B cell (primary cell): ENCODE measurements at regions not wholly inside any gene's neighbourhood (a gene's known extent, or its start where the extent isn't known, plus 50 kb on each side); places are given as distances from the start of the nearest gene placed in this dataset.

ENCODE experiments used
- ATAC-seq: fragments of 200-7000 bp; cut with Tn5 transposase; one replicate; pipeline ENCODE4 v1.10.0; 2021; ENCODE audit warnings: low read depth, mild to moderate bottlenecking, moderate number of reproducible peaks, moderate library complexity
- CTCF ChIA-PET: fragments of 350-600 bp; sonication (Branson Sonifier 250); formaldehyde crosslinking; loops from one replicate; lab custom pipeline; 2021; ENCODE audit warnings: antibody characterized with exemption, inconsistent platforms; lab: Charles Lee
- POLR2A ChIA-PET: fragments of 350-600 bp; sonication (Branson Sonifier 250); formaldehyde crosslinking; loops from one replicate; lab custom pipeline; 2021; ENCODE audit warnings: antibody characterized with exemption; lab: Charles Lee
- DNase-seq: peaks from one replicate; pipeline ENCODE4 v3.0.0; 2013
- H2AFZ ChIP-seq: 2 replicates; pipeline ENCODE4 v1.6.1; 2012; ENCODE audit warnings: mild to moderate bottlenecking, low read depth, low read length; ENCODE audit not compliant: insufficient read depth, poor library complexity, severe bottlenecking
- H3K27ac ChIP-seq, 2 donors: 1 replicate in 1 of 2; 2 replicates in 1 of 2; pipeline ENCODE4 v1.5.1; 2012 to 2013; ENCODE audit warnings: low read length in 2 of 2, mild to moderate bottlenecking in 2 of 2, moderate library complexity in 1 of 2
- H3K27me3 ChIP-seq, 4 experiments: fragments of 200-600 bp in 1 of 4; sonication (generic) in 1 of 4; replicated peaks in 1 of 4; 1 replicate in 2 of 4; 2 replicates in 2 of 4; pipeline versions ENCODE4 v1.6.1 to v1.7.0; 2013 to 2016; ENCODE audit warnings: low read length in 3 of 4, mild to moderate bottlenecking in 2 of 4, mixed read lengths in 1 of 4, moderate library complexity in 1 of 4; ENCODE audit not compliant: insufficient read depth in 4 of 4, control insufficient read depth in 3 of 4; ENCODE audit errors: control extremely low read depth in 1 of 4
- H3K36me3 ChIP-seq, 2 experiments: replicated peaks in 1 of 2; 1 replicate in 1 of 2; 2 replicates in 1 of 2; pipeline versions ENCODE4 v1.6.1 to v1.7.1; 2013; ENCODE audit warnings: low read length in 1 of 2; ENCODE audit not compliant: insufficient read depth in 2 of 2, control insufficient read depth in 1 of 2; ENCODE audit errors: control extremely low read depth in 1 of 2, extremely low read depth in 1 of 2
- H3K4me1 ChIP-seq, 2 donors: fragments of 200-600 bp in 1 of 2; sonication (generic) in 1 of 2; 1 replicate in 1 of 2; 2 replicates in 1 of 2; pipeline versions ENCODE4 v1.5.1 to v1.6.1; 2013 to 2017; ENCODE audit warnings: low read length in 2 of 2; ENCODE audit not compliant: control insufficient read depth in 2 of 2, insufficient read depth in 2 of 2
- H3K4me2 ChIP-seq: replicated peaks from 2 replicates; pipeline ENCODE3; 2012; ENCODE audit warnings: mild to moderate bottlenecking, low read depth, low read length; ENCODE audit not compliant: poor library complexity, severe bottlenecking
- H3K4me3 ChIP-seq, 5 experiments: fragments of 200-600 bp in 1 of 5; sonication (generic) in 1 of 5; 1 replicate in 3 of 5; 2 replicates in 2 of 5; pipeline versions ENCODE4 v1.5.1 to v1.7.0; 2011 to 2016; ENCODE audit warnings: low read length in 4 of 5, mild to moderate bottlenecking in 4 of 5, low read depth in 2 of 5, control low read depth in 1 of 5, moderate library complexity in 1 of 5; ENCODE audit not compliant: insufficient read depth in 1 of 5; ENCODE audit errors: control extremely low read depth in 1 of 5, extremely low read depth in 1 of 5
- H3K79me2 ChIP-seq: fragments of 200-600 bp; sonication (generic); one replicate; pipeline ENCODE4 v1.6.0; 2016; ENCODE audit warnings: low read length; ENCODE audit not compliant: control insufficient read depth, insufficient read depth
- H3K9ac ChIP-seq: fragments of 200-600 bp; sonication (generic); 2 replicates; pipeline ENCODE4 v1.6.1; 2017; ENCODE audit warnings: mild to moderate bottlenecking, low read length, moderate library complexity
- H3K9me3 ChIP-seq, 3 donors: one replicate each; pipeline versions ENCODE4 v1.6.1 to v1.7.1; 2013; ENCODE audit warnings: low read length in 2 of 3; ENCODE audit not compliant: control insufficient read depth in 2 of 3, insufficient read depth in 1 of 3; ENCODE audit errors: control extremely low read depth in 1 of 3
- H4K20me1 ChIP-seq: 2 replicates; pipeline ENCODE4 v1.6.0; 2012; ENCODE audit warnings: mild to moderate bottlenecking, low read length; ENCODE audit not compliant: insufficient read depth, control insufficient read depth, poor library complexity, severe bottlenecking
- H3K27ac Mint-ChIP-seq: one replicate; pipeline ENCODE4 v1.8.0; 2021; ENCODE audit warnings: mixed read lengths
- H3K27me3 Mint-ChIP-seq: one replicate; pipeline ENCODE4 v1.8.0; 2021; ENCODE audit warnings: mixed read lengths
- H3K4me1 Mint-ChIP-seq: one replicate; pipeline ENCODE4 v1.8.0; 2021; ENCODE audit warnings: mixed read lengths
- H3K4me3 Mint-ChIP-seq: one replicate; pipeline ENCODE4 v1.8.0; 2021; ENCODE audit warnings: mixed read lengths
- H3K9me3 Mint-ChIP-seq: one replicate; pipeline ENCODE4 v1.8.0; 2022; ENCODE audit warnings: mixed read lengths; ENCODE audit not compliant: insufficient read depth
- EZH2 ChIP-seq: IDR thresholded peaks from 2 replicates; pipeline ENCODE4 v1.6.1; 2012; ENCODE audit warnings: borderline replicate concordance, low read depth, mild to moderate bottlenecking, moderate library complexity, low read length; ENCODE audit not compliant: insufficient read depth, poor library complexity, severe bottlenecking
- WGBS: methylation state at CpG from one replicate; pipeline ENCODE4 v1.1.5; 2013; ENCODE audit warnings: missing lambda C conversion rate; ENCODE audit not compliant: insufficient coverage; 5-methylcytosine and 5-hydroxymethylcytosine counted together
- intact Hi-C: fragments of 100-400 bp; cut with micrococcal nuclease; formaldehyde crosslinking; loops from one replicate; pipeline ENCODE4 v1.10.0; 2022
- TF ChIP-seq, protein P1 (sequence below): fragments of 200-600 bp; IDR thresholded peaks from one replicate; pipeline ENCODE4 v1.8.0; 2022; ENCODE audit warnings: antibody characterized with exemption, mild to moderate bottlenecking

GRCh38 chr22:46086577-46087335, 63.6 kb upstream of the PPARA start:
- TF ChIP-seq, protein P1, sequence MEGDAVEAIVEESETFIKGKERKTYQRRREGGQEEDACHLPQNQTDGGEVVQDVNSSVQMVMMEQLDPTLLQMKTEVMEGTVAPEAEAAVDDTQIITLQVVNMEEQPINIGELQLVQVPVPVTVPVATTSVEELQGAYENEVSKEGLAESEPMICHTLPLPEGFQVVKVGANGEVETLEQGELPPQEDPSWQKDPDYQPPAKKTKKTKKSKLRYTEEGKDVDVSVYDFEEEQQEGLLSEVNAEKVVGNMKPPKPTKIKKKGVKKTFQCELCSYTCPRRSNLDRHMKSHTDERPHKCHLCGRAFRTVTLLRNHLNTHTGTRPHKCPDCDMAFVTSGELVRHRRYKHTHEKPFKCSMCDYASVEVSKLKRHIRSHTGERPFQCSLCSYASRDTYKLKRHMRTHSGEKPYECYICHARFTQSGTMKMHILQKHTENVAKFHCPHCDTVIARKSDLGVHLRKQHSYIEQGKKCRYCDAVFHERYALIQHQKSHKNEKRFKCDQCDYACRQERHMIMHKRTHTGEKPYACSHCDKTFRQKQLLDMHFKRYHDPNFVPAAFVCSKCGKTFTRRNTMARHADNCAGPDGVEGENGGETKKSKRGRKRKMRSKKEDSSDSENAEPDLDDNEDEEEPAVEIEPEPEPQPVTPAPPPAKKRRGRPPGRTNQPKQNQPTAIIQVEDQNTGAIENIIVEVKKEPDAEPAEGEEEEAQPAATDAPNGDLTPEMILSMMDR: no peak
- TF ChIP-seq EZH2: no peak
- H3K79me2 ChIP-seq: peaks cover 15% of the 10 kb centered on the region
- peaks cover 46% of the 10 kb centered on the region for H4K20me1 ChIP-seq
- no peak overlapping the region for H3K9ac ChIP-seq
- H3K4me3 Mint-ChIP-seq: no peak overlapping the region
- H3K4me1 Mint-ChIP-seq: no peaks in the 10 kb centered on the region
- no peaks in the 10 kb centered on the region for H3K4me1 ChIP-seq
- intact Hi-C loops: no loop called here
- H3K9me3 ChIP-seq: no peaks in the 10 kb centered on the region
- ChIA-PET CTCF (no interaction called here), POLR2A (no interaction called here)
- H3K9me3 Mint-ChIP-seq: no peaks in the 10 kb centered on the region
- H3K27me3 ChIP-seq: no peaks in the 10 kb centered on the region
- no peak overlapping the region for H3K4me3 ChIP-seq
- no peak overlapping the region for H3K27ac ChIP-seq
- ATAC-seq: no peak
- no peak overlapping the region for H3K27ac Mint-ChIP-seq
- no peaks in the 10 kb centered on the region for H3K36me3 ChIP-seq
- H3K27me3 Mint-ChIP-seq: no peaks in the 10 kb centered on the region
- H2AFZ ChIP-seq: no peak overlapping the region
- no peak overlapping the region for H3K4me2 ChIP-seq
- DNase-seq: no peak
- WGBS: 97% methylated on average over 16 of the region's 18 CpGs

DNA sequence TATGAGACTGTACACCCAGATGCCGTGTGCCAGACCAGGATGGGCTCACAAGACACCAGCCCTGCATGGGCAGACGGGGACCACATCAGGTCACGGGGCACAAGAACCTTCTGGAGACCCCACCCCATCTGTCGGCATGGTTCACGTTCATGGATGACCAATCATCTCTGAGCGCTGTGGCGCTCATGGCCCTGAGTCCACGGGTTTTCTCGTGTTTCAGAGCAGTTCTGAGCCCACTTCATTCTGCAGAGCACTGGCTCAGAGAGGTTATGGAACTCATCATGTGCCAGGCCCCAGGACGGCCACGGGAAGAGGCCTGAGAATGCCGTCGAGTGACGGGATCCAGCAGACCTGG, 63.0 kb upstream of the PPARA start:
- 97% methylated on average over 14 of the region's 14 CpGs for WGBS
- intact Hi-C loops: no loop called here
- Mint-ChIP-seq H3K4me1 (no peaks in the 10 kb centered on the region), H3K9me3 (no peaks in the 10 kb centered on the region), H3K27ac (no peak overlapping the region), H3K4me3 (no peak overlapping the region), H3K27me3 (no peaks in the 10 kb centered on the region)
- TF ChIP-seq, protein P1: no peak
- no peak for TF ChIP-seq EZH2
- ChIA-PET POLR2A (no interaction called here), CTCF (no interaction called here)
- Histone ChIP-seq H3K4me2 (no peak overlapping the region), H3K9me3 (no peaks in the 10 kb centered on the region), H3K79me2 (peaks cover 15% of the 10 kb centered on the region), H3K4me3 (no peak overlapping the region), H3K27ac (no peak overlapping the region), H2AFZ (no peak overlapping the region), H3K4me1 (no peaks in the 10 kb centered on the region), H4K20me1 (peaks cover 46% of the 10 kb centered on the region), H3K36me3 (no peaks in the 10 kb centered on the region), H3K9ac (no peak overlapping the region), H3K27me3 (no peaks in the 10 kb centered on the region)
- DNase-seq (no peak), ATAC-seq (no peak)
